GM21717 (cell line): ENCODE measurements at regions not wholly inside any gene's neighbourhood (a gene's known extent, or its start where the extent isn't known, plus 50 kb on each side); places are given as distances from the start of the nearest gene placed in this dataset.
"Not testable (repeated sequence)": the region's sequence is repeated elsewhere in the genome, so short reads cannot be mapped to it uniquely, and the experiment has no call there.

Source experiments
- ATAC-seq: cut with Tn5 transposase; IDR thresholded peaks from one replicate; pipeline ENCODE4 v1.9.1; 2021; ENCODE audit warnings: mild to moderate bottlenecking, moderate library complexity; ENCODE audit not compliant: unreplicated experiment

DNA sequence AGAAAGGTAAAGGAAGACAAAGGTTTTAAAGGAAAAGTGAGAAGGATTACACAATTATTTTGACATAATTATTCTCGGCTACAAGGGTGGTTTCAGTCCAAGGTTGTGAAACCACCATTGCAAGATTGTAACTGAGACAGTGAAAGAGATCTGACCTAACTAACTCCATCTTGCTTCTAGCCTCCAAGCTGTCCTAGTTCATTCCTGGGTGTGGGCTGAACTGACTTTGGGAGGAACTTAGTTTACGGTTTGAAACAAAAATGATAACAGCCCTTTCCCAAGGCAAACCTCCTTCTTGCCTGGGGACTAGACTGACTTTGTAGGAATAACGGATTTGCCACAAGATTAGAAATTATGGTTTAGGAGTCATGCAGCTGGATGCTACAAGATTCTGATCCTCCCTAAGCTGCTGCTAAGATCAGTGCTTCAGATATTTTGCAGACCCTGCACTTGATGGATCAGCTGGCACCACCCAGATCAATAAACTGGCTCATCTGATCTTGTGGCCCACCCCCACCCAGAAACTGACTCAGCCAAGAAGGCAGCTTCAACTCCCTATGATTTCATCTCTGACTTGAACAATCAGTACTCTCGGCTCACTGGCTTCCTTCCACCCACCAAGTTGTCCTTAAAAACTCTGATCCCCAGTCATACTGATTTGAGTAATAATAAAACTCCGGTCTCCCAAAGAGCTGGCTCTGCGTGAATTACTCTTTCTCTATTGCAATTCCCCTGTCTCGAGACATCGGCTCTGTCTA, 57.7 kb upstream of the AADACL2 start:
- no peak for ATAC-seq

- no peak for ATAC-seq
Observed at GRCh38 chr3:151673974-151674373, 59.8 kb upstream of the AADACL2 start.

- ATAC-seq, result not testable (repeated sequence)
Observed at GRCh38 chr3:151667762-151668161, 66.0 kb upstream of the AADACL2 start.

DNA sequence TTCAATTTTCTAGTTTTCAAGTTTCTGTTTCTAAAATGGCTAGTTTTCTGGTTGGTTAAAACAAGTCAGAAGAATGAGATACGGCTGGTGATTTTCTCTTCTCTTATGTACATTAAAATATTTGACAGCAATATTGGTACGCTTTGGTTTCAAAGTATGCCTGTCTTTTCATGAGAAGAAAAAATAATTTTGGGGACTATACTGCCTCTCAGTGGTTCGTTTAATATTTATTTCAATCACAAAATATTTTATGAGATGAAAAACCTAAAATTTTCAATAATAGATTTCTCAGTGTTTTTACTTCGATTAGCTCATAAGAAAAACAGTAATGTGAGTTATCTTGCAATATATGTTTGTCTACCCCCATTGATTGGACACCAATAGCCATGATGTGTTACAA, 72.8 kb upstream of the AADACL2 start:
- no peak for ATAC-seq

GRCh38 chr3:151644986-151645385, 88.7 kb upstream of the AADACL2 start:
- ATAC-seq, result no peak

DNA sequence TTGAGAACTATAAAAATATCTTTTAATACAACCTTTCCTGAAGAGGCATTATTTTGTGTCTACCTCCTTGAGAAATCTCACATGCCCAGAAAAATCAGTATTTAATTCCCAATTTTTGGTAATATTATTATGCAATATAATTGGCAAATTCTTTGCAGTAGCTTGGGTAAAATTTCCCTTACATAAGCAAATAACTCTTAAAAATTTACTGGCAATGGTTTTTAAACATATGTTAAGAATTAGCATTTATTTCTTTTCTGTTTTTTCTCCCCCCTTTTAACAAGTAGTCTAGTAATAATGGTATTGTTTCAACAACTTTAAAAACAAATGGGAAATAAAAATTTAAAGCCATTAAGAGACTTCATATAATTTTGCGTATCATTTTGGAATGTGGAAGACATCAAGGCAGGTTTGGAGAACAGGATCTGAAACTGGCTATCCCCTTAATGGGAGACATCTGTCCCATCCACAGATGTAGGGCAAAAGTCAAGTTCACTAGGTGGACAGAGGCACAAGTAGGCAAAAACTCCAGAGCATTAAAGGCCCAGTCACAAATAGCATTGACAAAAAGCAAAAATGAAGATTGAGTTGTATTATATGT, 89.6 kb upstream of the AADACL2 start:
- no peak for ATAC-seq

GRCh38 chr3:151639418-151639740, 94.3 kb upstream of the AADACL2 start:
- ATAC-seq, result no peak

- no peak for ATAC-seq
Observed at GRCh38 chr3:151638555-151639417, 94.9 kb upstream of the AADACL2 start.

DNA sequence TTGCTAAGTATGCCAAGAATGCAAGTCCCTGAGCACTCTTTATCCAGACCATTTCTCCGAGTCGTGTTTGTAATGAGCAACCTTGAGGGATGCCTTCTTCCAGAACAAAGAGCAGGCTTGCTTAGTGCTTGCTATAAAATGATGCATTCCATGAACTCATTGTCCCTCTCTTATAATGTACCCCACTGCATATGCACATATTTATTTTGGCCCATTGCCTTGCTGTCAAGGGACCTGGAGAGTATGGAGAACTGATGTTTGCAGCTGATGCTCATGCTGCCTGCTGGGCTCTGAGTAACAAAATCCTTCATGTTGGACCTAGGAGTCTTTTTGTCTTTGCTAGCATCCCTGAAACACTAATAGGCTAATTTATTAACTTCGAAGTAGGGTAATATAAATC, 97.8 kb upstream of the AADACL2 start:
- no peak for ATAC-seq

DNA sequence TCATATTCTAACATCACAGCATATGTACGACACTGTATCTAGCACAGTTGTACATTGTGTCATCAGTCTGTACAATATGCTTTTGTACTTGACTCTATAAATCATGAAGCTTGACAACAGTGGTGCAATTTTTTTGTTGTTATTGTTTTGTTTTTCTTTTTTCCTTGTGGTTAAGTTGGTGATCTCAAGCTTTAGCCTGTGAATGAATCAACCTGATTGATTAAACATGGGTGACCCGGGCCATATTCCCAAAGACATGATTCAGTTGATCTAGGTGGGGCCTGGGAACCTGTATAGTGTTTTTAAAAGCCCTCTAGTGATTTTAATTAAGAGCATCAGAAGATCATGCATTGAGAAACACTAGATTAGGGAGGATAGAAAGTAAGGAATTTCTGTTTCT, 101.8 kb upstream of the AADACL2 start:
- ATAC-seq, result no peak

DNA sequence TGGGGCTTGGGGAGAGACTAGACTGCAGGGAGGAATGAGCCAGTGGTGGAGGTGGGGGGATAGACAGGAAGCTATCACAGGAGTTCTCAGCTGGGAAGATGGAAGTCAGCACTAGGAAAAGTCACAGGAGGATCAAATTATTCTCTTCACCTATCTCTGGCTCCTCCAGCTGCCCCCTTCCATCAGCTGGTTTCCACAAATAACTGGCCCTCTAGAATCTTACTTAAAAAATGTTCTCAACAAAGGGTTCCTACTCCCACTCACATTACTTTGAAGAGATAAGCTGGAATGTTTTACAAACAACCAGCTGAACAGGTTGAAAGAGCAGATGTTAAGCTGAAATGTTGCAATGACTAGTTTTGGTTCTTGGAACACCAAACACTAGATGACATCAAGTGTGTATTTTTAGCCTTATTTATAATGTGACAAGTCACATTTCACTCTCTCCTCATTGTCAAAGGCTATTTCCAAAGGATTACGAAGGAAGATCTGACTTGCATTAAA, 102.7 kb upstream of the AADACL2 start:
- ATAC-seq, result no peak

DNA sequence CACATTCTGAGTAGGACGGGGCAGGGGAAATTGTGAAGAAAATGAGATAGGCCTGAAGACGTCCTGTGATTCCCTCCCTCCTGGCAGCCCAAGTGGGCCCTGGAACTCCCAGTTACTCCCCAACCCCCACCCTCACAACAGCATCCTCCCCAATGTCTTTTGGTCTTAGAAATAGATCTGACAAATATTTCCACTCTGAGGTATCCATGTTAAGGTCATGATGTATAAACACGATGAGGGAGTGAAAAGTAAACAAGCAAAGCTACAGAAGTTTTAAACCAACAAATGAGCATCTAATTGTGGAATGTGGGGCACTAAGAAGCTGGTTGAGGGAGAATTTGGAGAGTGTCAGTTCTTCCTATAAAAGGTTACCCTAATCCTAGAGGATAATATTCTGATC, 103.7 kb upstream of the AADACL2 start:
- no peak for ATAC-seq

DNA sequence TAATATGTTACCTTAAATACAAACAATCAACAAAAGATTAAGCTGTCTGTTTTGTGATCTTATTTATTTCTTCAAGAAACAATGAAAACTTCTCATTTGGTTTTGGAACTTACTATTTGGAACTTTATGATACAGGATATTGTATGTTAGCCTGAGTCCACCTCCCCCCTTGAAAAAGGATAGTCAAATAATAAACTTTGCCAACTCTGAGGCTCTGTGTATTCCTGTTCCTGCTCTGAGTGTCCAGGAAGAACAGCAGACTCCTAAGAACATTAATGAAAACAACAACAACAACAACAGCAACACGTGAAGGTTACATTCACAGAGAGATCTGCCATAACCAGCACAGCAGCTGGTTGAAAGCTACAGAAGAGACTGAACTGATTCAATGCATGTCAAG, 108.1 kb upstream of the AADACL2 start:
- ATAC-seq, result no peak

DNA sequence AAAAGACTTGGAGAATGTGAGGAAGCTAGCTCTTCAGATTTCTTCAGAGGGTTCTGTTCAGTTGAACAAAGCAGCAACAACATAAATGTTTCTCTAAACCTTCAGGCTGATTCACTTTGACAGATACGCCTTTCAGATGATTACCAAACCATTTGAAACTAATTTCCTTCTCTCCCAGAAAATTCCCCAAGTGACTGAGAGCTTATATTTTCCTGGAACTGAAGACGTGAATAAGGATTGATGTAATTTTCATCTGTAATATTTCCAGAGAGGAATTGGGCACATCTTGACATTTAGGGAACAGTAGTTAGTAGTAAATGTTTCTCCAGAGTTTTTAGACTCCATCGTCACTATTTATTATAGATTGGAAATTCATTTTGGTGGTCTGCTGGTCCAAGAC, 108.6 kb upstream of the AADACL2 start:
- no peak for ATAC-seq

GRCh38 chr3:151620071-151620470, 113.7 kb upstream of the AADACL2 start:
- no peak for ATAC-seq

DNA sequence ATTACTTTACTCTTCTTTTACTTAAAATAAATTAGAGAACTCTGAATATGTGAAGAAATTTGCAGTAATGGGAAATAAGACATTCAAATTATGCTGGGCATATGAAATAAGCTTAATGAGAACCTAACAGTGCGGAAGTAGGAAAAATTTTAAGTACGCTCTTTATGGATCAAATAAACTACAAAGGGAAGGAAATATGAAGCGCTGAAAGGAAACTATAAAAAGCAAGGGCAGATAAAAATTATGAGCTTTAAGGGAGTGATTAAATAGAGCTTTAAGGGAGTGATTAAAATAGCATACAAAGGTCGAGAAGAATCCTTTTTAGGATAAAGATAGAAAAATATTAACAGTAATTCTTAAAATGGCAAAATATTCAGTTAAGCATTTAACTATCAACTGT, 118.3 kb upstream of the AADACL2 start:
- no peak for ATAC-seq

GRCh38 chr3:151612115-151612514, 121.6 kb upstream of the AADACL2 start:
- ATAC-seq, result no peak

GRCh38 chr3:151611419-151611818, 122.3 kb upstream of the AADACL2 start:
- no peak for ATAC-seq

GRCh38 chr3:151609491-151609890, 124.2 kb upstream of the AADACL2 start:
- ATAC-seq, result no peak

DNA sequence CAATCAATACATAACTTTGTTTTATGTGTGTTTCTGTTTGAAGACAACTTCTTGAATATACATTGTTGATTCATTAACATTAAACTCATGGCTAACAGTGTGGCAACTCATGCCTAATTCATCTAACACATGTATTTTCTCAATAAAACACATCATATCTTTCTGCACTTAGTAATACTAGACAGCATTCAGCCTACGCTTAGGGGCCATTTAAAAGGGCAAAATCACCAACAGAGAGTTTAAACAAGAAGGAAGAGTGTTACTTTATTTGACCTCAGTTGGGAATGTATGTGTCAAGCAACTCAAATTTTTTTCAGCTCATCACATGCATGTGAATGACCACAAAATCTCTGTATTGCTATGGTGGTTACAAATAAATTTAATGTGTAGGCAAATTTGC, 128.8 kb upstream of the AADACL2 start:
- ATAC-seq, result no peak

DNA sequence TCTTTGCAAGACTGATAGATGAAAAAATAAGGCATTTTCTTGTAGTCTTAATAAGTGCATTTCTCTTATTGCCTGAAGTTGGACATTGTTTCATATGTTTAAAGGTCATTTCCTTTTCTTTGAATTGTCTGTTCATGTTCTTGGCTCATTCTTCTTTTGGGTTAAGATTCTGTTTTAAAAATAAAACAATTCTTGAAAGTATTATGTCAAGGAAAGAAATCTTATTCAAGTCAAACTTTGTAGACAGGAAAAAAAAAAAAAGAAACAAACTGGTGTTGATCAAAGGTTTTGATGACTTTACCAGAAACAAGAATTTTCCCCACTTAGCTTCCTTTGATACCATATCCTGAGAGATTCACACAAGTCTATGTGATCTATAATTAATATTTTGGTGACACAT, 132.9 kb upstream of the AADACL2 start:
- no peak for ATAC-seq
